Adrenal gland (tissue), 5 donors: ENCODE measurements at regions not wholly inside any gene's neighbourhood (a gene's known extent, or its start where the extent isn't known, plus 50 kb on each side); places are given as distances from the start of the nearest gene placed in this dataset.

ENCODE experiments used
- POLR2A ChIP-seq, 2 donors: fragments of 450-650 bp; IDR thresholded peaks; one replicate each; pipeline ENCODE4 v1.6.1; 2017; ENCODE audit warnings: antibody characterized with exemption in 2 of 2, mild to moderate bottlenecking in 2 of 2, moderate library complexity in 1 of 2
- TF ChIP-seq, protein P1 (sequence below), 6 experiments: fragments of 450-650 bp in 4 of 6; fragments of 200-600 bp in 2 of 6; sonication (generic) in 1 of 6; IDR thresholded peaks; 1 replicate in 5 of 6; 2 replicates in 1 of 6; pipeline versions ENCODE4 v1.5.1 to v1.8.0; 2016 to 2021; ENCODE audit warnings: antibody characterized with exemption in 6 of 6, mild to moderate bottlenecking in 2 of 6, moderate library complexity in 1 of 6
- donor health status: DM: no; HTN: no; CAD: no.

GRCh38 chr2:129733041-129733440, 246.4 kb upstream of the RAB6C start:
- TF ChIP-seq, protein P1, sequence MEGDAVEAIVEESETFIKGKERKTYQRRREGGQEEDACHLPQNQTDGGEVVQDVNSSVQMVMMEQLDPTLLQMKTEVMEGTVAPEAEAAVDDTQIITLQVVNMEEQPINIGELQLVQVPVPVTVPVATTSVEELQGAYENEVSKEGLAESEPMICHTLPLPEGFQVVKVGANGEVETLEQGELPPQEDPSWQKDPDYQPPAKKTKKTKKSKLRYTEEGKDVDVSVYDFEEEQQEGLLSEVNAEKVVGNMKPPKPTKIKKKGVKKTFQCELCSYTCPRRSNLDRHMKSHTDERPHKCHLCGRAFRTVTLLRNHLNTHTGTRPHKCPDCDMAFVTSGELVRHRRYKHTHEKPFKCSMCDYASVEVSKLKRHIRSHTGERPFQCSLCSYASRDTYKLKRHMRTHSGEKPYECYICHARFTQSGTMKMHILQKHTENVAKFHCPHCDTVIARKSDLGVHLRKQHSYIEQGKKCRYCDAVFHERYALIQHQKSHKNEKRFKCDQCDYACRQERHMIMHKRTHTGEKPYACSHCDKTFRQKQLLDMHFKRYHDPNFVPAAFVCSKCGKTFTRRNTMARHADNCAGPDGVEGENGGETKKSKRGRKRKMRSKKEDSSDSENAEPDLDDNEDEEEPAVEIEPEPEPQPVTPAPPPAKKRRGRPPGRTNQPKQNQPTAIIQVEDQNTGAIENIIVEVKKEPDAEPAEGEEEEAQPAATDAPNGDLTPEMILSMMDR (IDR thresholded peaks at IDR 0.05): no peak
- TF ChIP-seq POLR2A (IDR thresholded peaks at IDR 0.05): no peak
